Kidney capillary endothelial cell (primary cell): ENCODE measurements at regions not wholly inside any gene's neighbourhood (a gene's known extent, or its start where the extent isn't known, plus 50 kb on each side); places are given as distances from the start of the nearest gene placed in this dataset.

Source experiments
- DNase-seq: peaks from one replicate; pipeline ENCODE4 v3.0.0-alpha.2; 2018; ENCODE audit warnings: low spot score

- DNase-seq = no peak
Observed at GRCh38 chr3:115525731-115526130, 97.6 kb upstream of the GAP43 start.

- no peak for DNase-seq
Observed at GRCh38 chr3:115533218-115533617, 90.1 kb upstream of the GAP43 start.

GRCh38 chr3:115536171-115536570 lies 87.1 kb upstream of the GAP43 start:
- DNase-seq = no peak

GRCh38 chr3:115537669-115538068 lies 85.6 kb upstream of the GAP43 start:
- DNase-seq = no peak

- DNase-seq = no peak
Observed at GRCh38 chr3:115547207-115547606, 76.1 kb upstream of the GAP43 start.

- DNase-seq = no peak
Observed at GRCh38 chr3:115548611-115549010, 74.7 kb upstream of the GAP43 start.

- DNase-seq = no peak
Observed at GRCh38 chr3:115549071-115549470, 74.2 kb upstream of the GAP43 start.

- no peak for DNase-seq
Observed at GRCh38 chr3:115550285-115550761, 73.0 kb upstream of the GAP43 start.

GRCh38 chr3:115551016-115551415 lies 72.3 kb upstream of the GAP43 start:
- no peak for DNase-seq

- no peak for DNase-seq
Observed at GRCh38 chr3:115552007-115552406, 71.3 kb upstream of the GAP43 start.

- DNase-seq = no peak
Observed at GRCh38 chr3:115553796-115554486, 69.4 kb upstream of the GAP43 start.

GRCh38 chr3:115554487-115554807 lies 68.9 kb upstream of the GAP43 start:
- no peak for DNase-seq

- DNase-seq = no peak
Observed at GRCh38 chr3:115562636-115563267, 60.6 kb upstream of the GAP43 start.

- DNase-seq = no peak
Observed at GRCh38 chr3:115563984-115564383, 59.3 kb upstream of the GAP43 start.

- DNase-seq = no peak
Observed at GRCh38 chr3:115571413-115571812, 51.9 kb upstream of the GAP43 start.
